ENCODE measurements at regions not wholly inside any gene's neighbourhood (a gene's known extent, or its start where the extent isn't known, plus 50 kb on each side); places are given as distances from the start of the nearest gene placed in this dataset.

DNA sequence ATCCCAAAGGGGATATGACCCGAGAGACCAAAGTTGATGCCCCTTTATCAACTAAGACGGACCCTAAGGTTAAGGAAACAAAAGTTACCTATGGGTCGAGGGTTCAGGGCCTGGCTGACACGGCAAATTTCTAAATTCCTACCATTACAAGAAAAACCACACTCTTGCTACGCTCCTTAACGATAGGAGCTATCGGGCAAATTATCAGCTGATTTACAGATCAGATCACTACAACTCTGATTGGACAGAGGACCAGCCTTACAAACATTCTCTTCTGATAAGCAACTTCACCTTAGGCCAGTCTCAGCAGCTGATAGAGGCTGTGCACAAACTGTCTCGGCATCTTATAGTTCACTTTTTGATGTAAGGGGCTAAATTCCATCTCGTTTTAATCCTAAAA is 117.9 kb downstream of the KCTD15 start:
- H3K27me3 ChIP-seq: peaks cover 19% of the 10 kb centered on the region
- 60 to 70% methylated on average over 5 to 9 of the region's 9 CpGs for WGBS, 2 donors (ENCODE audit: low coverage in 1 of 2)
- ATAC-seq: no peak
- H3K4me1 ChIP-seq: no peaks in the 10 kb centered on the region
- no peak overlapping the region for H3K27ac ChIP-seq
- no peak overlapping the region for H3K4me3 ChIP-seq
- TF ChIP-seq POLR2AphosphoS5 (IDR thresholded peaks at IDR 0.05) (no peak), EP300 (IDR thresholded peaks at IDR 0.05) (no peak), POLR2A (IDR thresholded peaks at IDR 0.05) (no peak)
- TF ChIP-seq, protein P1, sequence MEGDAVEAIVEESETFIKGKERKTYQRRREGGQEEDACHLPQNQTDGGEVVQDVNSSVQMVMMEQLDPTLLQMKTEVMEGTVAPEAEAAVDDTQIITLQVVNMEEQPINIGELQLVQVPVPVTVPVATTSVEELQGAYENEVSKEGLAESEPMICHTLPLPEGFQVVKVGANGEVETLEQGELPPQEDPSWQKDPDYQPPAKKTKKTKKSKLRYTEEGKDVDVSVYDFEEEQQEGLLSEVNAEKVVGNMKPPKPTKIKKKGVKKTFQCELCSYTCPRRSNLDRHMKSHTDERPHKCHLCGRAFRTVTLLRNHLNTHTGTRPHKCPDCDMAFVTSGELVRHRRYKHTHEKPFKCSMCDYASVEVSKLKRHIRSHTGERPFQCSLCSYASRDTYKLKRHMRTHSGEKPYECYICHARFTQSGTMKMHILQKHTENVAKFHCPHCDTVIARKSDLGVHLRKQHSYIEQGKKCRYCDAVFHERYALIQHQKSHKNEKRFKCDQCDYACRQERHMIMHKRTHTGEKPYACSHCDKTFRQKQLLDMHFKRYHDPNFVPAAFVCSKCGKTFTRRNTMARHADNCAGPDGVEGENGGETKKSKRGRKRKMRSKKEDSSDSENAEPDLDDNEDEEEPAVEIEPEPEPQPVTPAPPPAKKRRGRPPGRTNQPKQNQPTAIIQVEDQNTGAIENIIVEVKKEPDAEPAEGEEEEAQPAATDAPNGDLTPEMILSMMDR (IDR thresholded peaks at IDR 0.05): no peak
- no peaks in the 10 kb centered on the region for H3K9me3 ChIP-seq
- H3K36me3 ChIP-seq: no peaks in the 10 kb centered on the region

DNA sequence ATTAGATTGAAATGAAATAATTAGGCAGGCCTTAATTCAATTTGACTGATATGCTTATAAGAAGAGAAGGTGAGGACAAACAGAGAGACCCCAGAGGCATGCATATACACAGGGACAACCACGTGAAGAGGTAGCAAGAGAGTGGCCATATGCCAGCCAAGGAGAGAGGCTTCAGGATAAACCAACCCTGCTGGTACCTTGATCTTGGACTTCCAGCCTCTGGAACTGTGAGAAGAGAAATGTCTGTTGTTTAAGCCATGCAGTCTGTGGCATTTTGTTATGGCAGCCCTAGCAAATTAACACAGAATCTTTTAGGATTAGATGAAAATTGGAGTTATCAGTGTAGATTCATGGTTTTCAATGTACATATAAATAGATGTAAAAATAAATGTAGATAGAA is 120.1 kb downstream of the KCTD15 start:
- ATAC-seq: no peak
- peaks cover 19% of the 10 kb centered on the region for H3K27me3 ChIP-seq
- TF ChIP-seq POLR2A (IDR thresholded peaks at IDR 0.05) (no peak), EP300 (IDR thresholded peaks at IDR 0.05) (no peak), POLR2AphosphoS5 (IDR thresholded peaks at IDR 0.05) (no peak)
- TF ChIP-seq, protein P1 (IDR thresholded peaks at IDR 0.05): no peak
- no peak overlapping the region for H3K4me3 ChIP-seq
- H3K27ac ChIP-seq: no peak overlapping the region
- H3K9me3 ChIP-seq: no peaks in the 10 kb centered on the region
- WGBS, 2 donors (ENCODE audit: low coverage in 1 of 2): 86% methylated on average over 1 of the region's 1 CpG; no CpG with 5 or more reads in 1 of the 2 donors
- no peaks in the 10 kb centered on the region for H3K36me3 ChIP-seq
- H3K4me1 ChIP-seq: no peaks in the 10 kb centered on the region

DNA sequence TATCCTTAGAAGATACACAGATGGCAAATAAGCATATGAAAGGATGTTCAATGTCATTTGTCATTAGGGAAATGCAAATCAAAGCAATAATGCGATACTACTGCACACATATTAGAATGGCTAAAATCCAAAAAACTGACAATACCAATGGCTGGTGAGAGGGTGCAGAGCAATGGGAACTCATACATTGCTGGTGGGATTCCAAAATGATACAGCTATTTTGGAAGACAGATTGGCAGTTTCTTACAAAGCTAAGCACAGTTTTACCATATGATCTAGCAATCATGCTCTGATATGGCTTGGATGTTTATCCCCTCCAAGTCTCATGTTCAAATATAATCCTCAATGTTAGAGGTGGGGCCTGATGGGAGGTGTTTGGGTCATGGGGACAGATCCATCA is 122.6 kb downstream of the KCTD15 start:
- H3K4me1 ChIP-seq: no peaks in the 10 kb centered on the region
- H3K27me3 ChIP-seq: peaks cover 13% of the 10 kb centered on the region
- no peak overlapping the region for H3K4me3 ChIP-seq
- TF ChIP-seq, protein P1 (IDR thresholded peaks at IDR 0.05): no peak
- TF ChIP-seq POLR2AphosphoS5 (IDR thresholded peaks at IDR 0.05) (no peak), POLR2A (IDR thresholded peaks at IDR 0.05) (no peak), EP300 (IDR thresholded peaks at IDR 0.05) (no peak)
- H3K27ac ChIP-seq: no peak overlapping the region
- WGBS, 2 donors (ENCODE audit: low coverage in 1 of 2): 70 to 92% methylated on average over 1 of the region's 1 CpG
- ATAC-seq: no peak
- no peaks in the 10 kb centered on the region for H3K36me3 ChIP-seq
- no peaks in the 10 kb centered on the region for H3K9me3 ChIP-seq

DNA sequence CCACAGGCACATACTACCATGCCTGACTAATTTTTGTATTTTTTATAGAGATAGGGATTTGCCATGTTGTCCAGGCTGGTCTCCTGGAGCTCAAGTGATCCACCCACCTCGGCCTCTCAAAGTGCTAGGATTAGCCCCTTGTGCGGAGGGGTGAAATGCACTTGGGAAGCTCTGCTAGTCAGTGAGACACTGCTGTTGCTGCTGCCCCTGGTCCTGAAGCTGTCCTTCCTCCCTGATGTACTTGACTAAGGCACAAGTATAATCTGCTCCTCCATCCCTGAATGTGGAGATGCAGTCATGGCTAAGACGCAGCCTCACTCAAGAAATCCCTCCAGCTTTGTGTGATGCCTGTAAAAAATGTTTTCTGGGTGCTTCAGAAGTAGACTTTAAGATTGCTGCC is 124.5 kb downstream of the KCTD15 start:
- no peak overlapping the region for H3K27ac ChIP-seq
- H3K4me1 ChIP-seq: no peaks in the 10 kb centered on the region
- 51% methylated on average over 3 of the region's 3 CpGs; no CpG with 5 or more reads in 1 of the 2 donors for WGBS, 2 donors (ENCODE audit: low coverage in 1 of 2)
- H3K36me3 ChIP-seq: no peaks in the 10 kb centered on the region
- TF ChIP-seq POLR2A (IDR thresholded peaks at IDR 0.05) (no peak), POLR2AphosphoS5 (IDR thresholded peaks at IDR 0.05) (no peak), EP300 (IDR thresholded peaks at IDR 0.05) (no peak)
- TF ChIP-seq, protein P1 (IDR thresholded peaks at IDR 0.05): no peak
- H3K4me3 ChIP-seq: no peak overlapping the region
- H3K27me3 ChIP-seq: peaks cover 18% of the 10 kb centered on the region
- no peaks in the 10 kb centered on the region for H3K9me3 ChIP-seq
- ATAC-seq: no peak

DNA sequence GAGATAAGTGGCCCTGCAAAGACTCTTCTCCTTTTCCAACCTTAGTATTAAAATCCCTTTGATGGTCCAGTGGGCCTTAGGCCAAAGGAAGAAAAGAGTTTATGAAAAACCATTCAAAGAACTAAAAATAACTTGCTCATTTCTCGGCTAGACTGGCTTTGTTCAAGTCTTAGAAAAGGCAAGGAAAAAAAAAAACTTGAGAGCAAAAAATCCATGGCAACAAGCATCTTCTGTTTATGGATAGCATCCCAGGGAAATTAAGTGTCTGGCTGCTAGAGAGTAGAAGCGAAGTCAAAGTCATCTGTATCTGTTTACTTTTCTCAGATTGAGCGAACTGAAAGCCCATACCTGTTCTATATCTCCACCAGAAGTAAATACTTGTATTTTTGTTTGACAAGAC is 129.6 kb downstream of the KCTD15 start:
- ATAC-seq: no peak
- no peaks in the 10 kb centered on the region for H3K9me3 ChIP-seq
- no peaks in the 10 kb centered on the region for H3K4me1 ChIP-seq
- no peak overlapping the region for H3K4me3 ChIP-seq
- peaks cover 31% of the 10 kb centered on the region for H3K27me3 ChIP-seq
- no peaks in the 10 kb centered on the region for H3K36me3 ChIP-seq
- TF ChIP-seq POLR2AphosphoS5 (IDR thresholded peaks at IDR 0.05) (no peak), EP300 (IDR thresholded peaks at IDR 0.05) (no peak), POLR2A (IDR thresholded peaks at IDR 0.05) (no peak)
- TF ChIP-seq, protein P1 (IDR thresholded peaks at IDR 0.05): no peak
- H3K27ac ChIP-seq: no peak overlapping the region
- WGBS, 2 donors (ENCODE audit: low coverage in 1 of 2): 25 to 37% methylated on average over 3 of the region's 3 CpGs

Data from gastroesophageal sphincter (tissue), 4 donors.